AG04450 (cell line): ENCODE measurements at regions not wholly inside any gene's neighbourhood (a gene's known extent, or its start where the extent isn't known, plus 50 kb on each side); places are given as distances from the start of the nearest gene placed in this dataset.

Source experiments
- CTCF ChIA-PET: fragments of 300-600, 350-600 bp; formaldehyde crosslinking; extraction: SDS; loops from one replicate; lab custom pipeline; 2022; ENCODE audit warnings: antibody characterized with exemption, inconsistent platforms; lab: Charles Lee
- POLR2A ChIA-PET: fragments of 350-600 bp; formaldehyde crosslinking; extraction: SDS; loops from one replicate; lab custom pipeline; 2021; ENCODE audit warnings: antibody characterized with exemption, inconsistent platforms; lab: Yijun Ruan, JAX
- DNase-seq: peaks from one replicate; pipeline ENCODE4 v3.0.0-alpha.2; 2011; ENCODE audit warnings: low read depth, low spot score
- H3K27ac ChIP-seq: one replicate; pipeline ENCODE4 v1.5.1; 2012; ENCODE audit warnings: low read depth, low read length, control low read depth
- H3K27me3 ChIP-seq: one replicate; pipeline ENCODE4 v1.6.0; 2012; ENCODE audit warnings: low read length; ENCODE audit not compliant: control insufficient read depth, insufficient read depth
- H3K4me3 ChIP-seq: 2 replicates; pipeline ENCODE4 v1.5.1; 2011; ENCODE audit warnings: mild to moderate bottlenecking, low read depth, low read length, control low read depth
- H3K9me3 ChIP-seq: 2 replicates; pipeline ENCODE4 v1.5.1; 2012; ENCODE audit warnings: low read length; ENCODE audit not compliant: control insufficient read depth, insufficient read depth
- TF ChIP-seq, protein P1 (sequence below): IDR thresholded peaks from 2 replicates; pipeline ENCODE4 v1.5.1; 2011; ENCODE audit warnings: low read depth, low read length, control low read depth, inconsistent platforms

- no peak for DNase-seq
- Histone ChIP-seq H3K27ac (no peak overlapping the region), H3K4me3 (no peak overlapping the region), H3K27me3 (no peaks in the 10 kb centered on the region), H3K9me3 (no peaks in the 10 kb centered on the region)
- TF ChIP-seq, protein P1, sequence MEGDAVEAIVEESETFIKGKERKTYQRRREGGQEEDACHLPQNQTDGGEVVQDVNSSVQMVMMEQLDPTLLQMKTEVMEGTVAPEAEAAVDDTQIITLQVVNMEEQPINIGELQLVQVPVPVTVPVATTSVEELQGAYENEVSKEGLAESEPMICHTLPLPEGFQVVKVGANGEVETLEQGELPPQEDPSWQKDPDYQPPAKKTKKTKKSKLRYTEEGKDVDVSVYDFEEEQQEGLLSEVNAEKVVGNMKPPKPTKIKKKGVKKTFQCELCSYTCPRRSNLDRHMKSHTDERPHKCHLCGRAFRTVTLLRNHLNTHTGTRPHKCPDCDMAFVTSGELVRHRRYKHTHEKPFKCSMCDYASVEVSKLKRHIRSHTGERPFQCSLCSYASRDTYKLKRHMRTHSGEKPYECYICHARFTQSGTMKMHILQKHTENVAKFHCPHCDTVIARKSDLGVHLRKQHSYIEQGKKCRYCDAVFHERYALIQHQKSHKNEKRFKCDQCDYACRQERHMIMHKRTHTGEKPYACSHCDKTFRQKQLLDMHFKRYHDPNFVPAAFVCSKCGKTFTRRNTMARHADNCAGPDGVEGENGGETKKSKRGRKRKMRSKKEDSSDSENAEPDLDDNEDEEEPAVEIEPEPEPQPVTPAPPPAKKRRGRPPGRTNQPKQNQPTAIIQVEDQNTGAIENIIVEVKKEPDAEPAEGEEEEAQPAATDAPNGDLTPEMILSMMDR = no peak
- POLR2A ChIA-PET = no interaction called here
- CTCF ChIA-PET = no interaction called here
Observed at GRCh38 chr10:90326498-90327267, 531.2 kb downstream of the HTR7 start.

DNA sequence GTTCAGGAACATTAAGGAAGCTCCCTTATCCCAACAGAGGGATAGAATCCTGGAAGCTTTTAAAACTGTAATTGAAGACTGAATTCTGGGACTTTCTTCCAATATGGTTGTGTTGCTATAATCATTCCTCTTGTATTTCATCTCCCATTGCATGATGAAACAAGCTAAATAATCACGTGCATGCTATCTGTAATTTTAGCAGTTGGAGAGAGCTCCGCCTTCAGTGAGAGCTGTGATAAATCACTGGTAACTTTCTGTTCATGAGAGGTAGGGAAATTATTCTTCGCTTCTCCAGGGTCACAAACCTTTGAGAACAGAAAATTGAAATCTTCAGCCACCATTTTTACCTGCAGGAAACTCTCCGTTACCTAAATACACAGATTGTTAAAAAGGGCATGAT is 530.2 kb downstream of the HTR7 start:
- DNase-seq = no peak
- ChIA-PET POLR2A (no interaction called here), CTCF (no interaction called here)
- H3K27ac ChIP-seq = no peak overlapping the region
- H3K27me3 ChIP-seq = peaks cover 4% of the 10 kb centered on the region
- TF ChIP-seq, protein P1 = no peak
- no peaks in the 10 kb centered on the region for H3K9me3 ChIP-seq
- no peak overlapping the region for H3K4me3 ChIP-seq

DNA sequence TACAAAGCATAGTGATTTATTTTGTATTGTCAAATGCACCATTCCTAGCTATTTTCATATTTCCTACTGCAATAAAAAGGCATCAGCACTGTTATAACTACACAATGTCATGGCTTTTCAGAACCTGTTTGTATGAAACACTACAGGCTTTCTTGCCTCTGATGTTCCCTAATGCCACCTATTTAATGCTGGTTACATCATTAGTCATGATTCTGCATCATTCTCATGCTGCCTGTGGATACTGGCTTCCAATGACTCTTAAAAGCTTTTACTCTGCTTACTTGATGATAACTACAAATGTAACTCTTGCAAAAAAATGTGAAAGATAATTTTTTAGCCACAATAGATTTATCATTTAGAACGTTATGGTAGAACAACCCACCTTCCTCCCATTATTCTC is 529.4 kb downstream of the HTR7 start:
- TF ChIP-seq, protein P1 = no peak
- ChIA-PET POLR2A (no interaction called here), CTCF (no interaction called here)
- H3K4me3 ChIP-seq = no peak overlapping the region
- no peaks in the 10 kb centered on the region for H3K9me3 ChIP-seq
- H3K27ac ChIP-seq = no peak overlapping the region
- no peak for DNase-seq
- peaks cover 5% of the 10 kb centered on the region for H3K27me3 ChIP-seq

- POLR2A ChIA-PET = no interaction called here
- Histone ChIP-seq H3K9me3 (no peaks in the 10 kb centered on the region), H3K4me3 (no peak overlapping the region), H3K27me3 (peaks cover 5% of the 10 kb centered on the region), H3K27ac (no peak overlapping the region)
- TF ChIP-seq, protein P1 = no peak
- no peak for DNase-seq
- CTCF ChIA-PET = no interaction called here
Observed at GRCh38 chr10:90328896-90329295, 528.9 kb downstream of the HTR7 start.

DNA sequence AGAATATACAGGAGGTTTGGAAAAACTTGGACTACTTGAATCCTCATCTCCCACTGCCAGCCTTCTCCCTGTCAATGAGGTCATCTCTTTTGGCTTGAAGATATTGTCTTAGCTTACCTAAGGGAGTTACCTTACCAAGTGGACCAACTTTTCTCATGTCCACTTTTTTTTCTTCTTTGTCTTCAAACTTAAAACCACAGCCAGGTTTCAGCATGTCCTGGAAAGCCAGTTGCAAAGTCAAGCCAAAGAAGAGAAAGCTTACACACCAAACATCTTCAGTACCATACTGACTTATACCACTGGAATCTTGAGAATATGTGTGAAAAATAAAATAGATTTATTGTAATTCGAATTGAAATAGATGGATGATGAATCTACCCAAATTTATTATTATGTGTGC is 520.5 kb downstream of the HTR7 start:
- Histone ChIP-seq H3K4me3 (no peak overlapping the region), H3K27me3 (peaks cover 3% of the 10 kb centered on the region), H3K27ac (no peak overlapping the region), H3K9me3 (no peaks in the 10 kb centered on the region)
- POLR2A ChIA-PET = no interaction called here
- CTCF ChIA-PET = no interaction called here
- TF ChIP-seq, protein P1 = no peak
- no peak for DNase-seq
